AG10803 (cell line): ENCODE measurements at regions not wholly inside any gene's neighbourhood (a gene's known extent, or its start where the extent isn't known, plus 50 kb on each side); places are given as distances from the start of the nearest gene placed in this dataset.

Source experiments
- DNase-seq: peaks from one replicate; pipeline ENCODE4 v3.0.0; 2010; ENCODE audit warnings: low read depth
- H3K4me3 ChIP-seq: 2 replicates; pipeline ENCODE4 v1.5.1; 2011; ENCODE audit warnings: mild to moderate bottlenecking, low read length, control low read depth
- TF ChIP-seq, protein P1 (sequence below): conservative IDR thresholded peaks from 2 replicates; pipeline ENCODE4 v1.5.1; 2011; ENCODE audit warnings: mild to moderate bottlenecking, low read length, control low read depth, inconsistent platforms

DNA sequence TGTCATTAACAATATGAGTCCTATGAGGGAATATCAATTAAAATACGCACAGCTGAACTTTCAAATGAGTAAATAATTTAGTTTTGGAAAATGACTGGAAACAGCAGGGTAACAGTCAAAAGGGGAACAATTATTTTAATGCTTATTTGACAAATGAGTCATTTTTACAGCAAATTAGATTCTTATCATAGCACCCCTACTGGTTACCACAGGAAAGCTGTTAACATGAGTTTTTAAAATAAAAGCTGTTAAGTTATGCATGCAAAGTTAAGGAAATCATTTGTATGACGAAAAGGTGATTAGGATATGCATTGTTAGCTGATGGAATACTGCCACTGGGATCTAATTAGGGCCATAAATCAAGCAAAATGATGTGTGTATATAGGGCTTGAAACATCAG is 435.1 kb upstream of the MEIS1 start:
- TF ChIP-seq, protein P1, sequence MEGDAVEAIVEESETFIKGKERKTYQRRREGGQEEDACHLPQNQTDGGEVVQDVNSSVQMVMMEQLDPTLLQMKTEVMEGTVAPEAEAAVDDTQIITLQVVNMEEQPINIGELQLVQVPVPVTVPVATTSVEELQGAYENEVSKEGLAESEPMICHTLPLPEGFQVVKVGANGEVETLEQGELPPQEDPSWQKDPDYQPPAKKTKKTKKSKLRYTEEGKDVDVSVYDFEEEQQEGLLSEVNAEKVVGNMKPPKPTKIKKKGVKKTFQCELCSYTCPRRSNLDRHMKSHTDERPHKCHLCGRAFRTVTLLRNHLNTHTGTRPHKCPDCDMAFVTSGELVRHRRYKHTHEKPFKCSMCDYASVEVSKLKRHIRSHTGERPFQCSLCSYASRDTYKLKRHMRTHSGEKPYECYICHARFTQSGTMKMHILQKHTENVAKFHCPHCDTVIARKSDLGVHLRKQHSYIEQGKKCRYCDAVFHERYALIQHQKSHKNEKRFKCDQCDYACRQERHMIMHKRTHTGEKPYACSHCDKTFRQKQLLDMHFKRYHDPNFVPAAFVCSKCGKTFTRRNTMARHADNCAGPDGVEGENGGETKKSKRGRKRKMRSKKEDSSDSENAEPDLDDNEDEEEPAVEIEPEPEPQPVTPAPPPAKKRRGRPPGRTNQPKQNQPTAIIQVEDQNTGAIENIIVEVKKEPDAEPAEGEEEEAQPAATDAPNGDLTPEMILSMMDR, result no peak; the same call in 1 of the 2 replicates
- H3K4me3 ChIP-seq, result no peak overlapping the region
- DNase-seq, result no peak

DNA sequence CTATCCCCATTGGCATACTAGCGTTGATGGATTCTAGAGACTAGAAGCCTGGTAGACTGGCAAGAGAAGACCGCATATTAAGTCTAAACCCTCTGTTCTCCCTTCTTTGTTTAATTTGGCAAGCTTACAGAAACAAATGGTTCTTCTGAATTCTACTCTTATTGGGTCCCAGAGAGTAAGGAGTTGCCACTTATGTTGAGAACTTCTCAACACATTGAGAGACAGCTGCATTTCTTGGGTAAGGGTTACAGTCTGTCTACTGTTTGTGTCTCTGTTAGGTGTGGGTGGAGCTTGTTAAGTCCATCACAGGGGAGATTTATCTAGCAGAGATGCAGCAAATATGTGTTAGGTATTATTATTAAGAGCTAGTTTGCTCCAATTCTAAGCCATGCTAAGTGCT is 435.8 kb upstream of the MEIS1 start:
- no peak for DNase-seq

DNA sequence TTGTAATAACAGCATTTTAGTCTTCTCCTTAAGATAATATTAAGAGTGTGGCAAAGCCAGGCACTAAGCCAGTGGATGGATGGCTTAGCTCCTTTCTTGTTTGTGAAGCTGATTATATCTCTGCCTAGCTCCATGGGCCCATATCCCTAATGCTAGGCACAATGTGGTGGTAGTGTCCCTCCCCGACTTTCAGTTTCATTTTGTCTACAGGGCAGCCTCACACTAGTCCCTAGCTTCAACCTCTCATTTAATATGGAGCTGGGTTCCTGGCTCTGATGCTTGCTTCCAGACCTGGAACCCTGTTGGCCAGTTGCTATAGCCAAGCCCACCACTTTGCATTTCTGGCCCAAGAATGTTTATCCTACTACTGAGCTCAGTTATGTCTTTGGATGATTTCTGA is 437.0 kb upstream of the MEIS1 start:
- TF ChIP-seq, protein P1, result no peak
- no peak overlapping the region for H3K4me3 ChIP-seq
- DNase-seq, result no peak

More for the DNA sequence above, 435.8 kb upstream of the MEIS1 start:
- H3K4me3 ChIP-seq, result no peak overlapping the region
- TF ChIP-seq, protein P1, result no peak

DNA sequence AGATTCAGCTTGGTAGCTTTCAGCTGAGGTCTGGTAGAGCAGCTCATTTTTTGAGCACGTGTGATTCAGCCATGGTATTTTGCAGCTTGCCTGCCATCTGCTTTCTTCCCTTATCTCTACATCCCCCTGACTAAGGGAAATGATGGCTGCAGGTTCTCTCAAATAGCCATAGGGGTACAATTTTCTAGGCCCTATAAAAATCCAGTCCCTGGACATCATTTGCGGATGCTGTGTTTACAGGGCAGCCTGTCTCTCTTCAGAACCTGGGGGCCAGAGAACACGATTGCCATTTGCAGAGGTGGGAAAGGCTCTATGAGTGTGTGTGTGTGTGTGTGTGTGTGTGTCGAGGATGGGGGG is 442.7 kb upstream of the MEIS1 start:
- DNase-seq, result no peak
- TF ChIP-seq, protein P1, result no peak
- no peak overlapping the region for H3K4me3 ChIP-seq

DNA sequence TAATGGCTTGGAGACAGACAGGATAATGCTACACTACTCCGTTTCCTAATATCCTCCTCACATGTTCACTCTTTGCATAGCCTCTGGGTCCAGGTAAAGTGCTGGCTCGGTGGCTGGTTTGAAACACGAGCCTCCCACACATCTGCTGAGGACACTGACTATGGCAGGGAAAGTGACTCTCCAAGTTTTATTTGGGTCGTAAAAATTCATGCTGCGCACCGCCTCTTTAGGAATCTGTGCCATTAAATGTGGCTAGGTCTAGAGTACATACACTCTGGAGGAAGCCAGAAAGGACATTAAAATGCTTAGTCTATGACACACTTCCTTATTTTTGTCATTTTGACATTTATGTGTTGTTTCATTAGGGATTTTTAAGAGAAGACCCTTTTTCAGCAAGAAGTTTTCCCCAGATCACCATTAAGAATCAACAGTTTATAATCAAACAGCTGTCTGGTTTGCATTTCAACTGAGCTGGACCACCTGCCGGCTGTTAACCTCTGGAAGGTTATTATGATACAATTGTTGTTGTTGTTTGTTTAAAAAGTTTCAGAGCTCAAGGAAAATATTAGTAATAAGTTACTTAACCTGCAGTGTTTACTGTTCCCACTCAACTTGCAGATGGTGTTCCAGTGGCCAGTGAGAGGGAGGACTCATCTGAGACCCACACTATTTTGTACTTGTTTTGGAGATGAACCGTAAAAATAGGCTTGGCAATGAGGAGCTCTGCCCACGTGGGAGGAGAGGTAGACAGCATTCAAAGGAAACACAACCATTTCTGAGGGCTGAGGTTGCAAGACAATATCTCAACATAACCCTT is 443.3 kb upstream of the MEIS1 start:
- TF ChIP-seq, protein P1, result no peak
- no peak for DNase-seq

DNA sequence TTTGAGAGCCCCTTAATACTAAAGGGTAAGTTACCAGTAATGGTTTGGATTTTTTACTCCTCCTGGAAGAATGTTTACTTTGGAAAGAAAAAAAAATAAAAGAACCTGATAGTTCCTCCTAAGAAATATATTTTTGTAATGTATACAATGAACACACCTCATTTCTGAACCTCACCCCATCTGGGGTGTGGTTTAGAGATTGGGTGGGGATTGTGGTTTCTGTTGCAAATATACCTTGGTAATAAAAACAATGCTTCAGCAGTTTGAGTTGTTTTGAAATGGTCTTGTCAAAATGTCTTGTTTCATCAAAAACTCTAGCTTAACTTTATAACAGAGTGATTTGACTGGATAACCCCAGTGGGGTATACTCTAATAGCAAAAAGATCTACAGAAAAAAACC is 448.9 kb upstream of the MEIS1 start:
- no peak overlapping the region for H3K4me3 ChIP-seq
- DNase-seq, result no peak
- TF ChIP-seq, protein P1, result no peak

More for the DNA sequence above, 443.3 kb upstream of the MEIS1 start:
- no peak overlapping the region for H3K4me3 ChIP-seq

DNA sequence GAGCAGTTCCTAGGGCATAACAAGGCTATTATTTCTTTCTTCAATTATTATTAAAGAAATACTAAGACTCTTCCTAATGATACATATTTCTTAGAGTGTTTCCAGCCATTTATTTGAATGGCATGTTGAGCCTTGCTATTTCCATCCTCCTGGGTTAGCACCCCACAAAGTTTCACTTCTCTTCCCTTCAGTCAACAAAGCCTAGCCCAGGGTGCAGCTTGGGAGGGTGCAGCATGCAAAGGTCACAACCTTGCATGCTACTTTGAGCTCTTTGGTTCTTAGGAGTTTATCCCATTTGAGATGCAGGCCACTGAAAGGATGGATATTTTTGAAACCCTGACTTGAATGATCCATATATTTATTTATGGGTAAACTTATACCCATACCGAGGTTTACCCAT is 454.4 kb upstream of the MEIS1 start:
- no peak overlapping the region for H3K4me3 ChIP-seq
- TF ChIP-seq, protein P1, result no peak
- no peak for DNase-seq
